ENCODE measurements at regions not wholly inside any gene's neighbourhood (a gene's known extent, or its start where the extent isn't known, plus 50 kb on each side); places are given as distances from the start of the nearest gene placed in this dataset.

DNA sequence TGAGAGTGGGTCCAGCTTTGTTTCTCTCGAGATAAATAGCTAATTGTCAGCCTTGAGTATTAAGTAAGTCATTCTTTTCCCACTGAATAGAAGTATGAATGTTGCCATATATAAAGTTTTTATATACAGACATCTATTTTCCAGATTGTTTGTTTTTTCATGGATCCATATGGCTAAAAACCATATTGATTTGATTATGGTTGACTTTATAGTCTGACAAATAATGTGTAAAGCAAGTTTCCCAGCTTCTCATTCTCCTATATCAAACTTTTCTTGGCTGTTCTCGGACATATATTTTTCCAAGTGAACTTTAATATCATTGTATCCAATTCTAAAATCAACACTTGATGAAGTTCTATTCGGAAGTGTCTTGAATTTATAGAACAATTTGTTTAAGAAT lies 352.4 kb upstream of the MEOX2 start:
- no peak overlapping the region for H3K4me3 ChIP-seq (ENCODE audit: insufficient read depth, low read depth, low read length)
- Mint-ChIP-seq H3K9me3 (ENCODE audit: unreplicated experiment) (peaks cover 9% of the 10 kb centered on the region), H3K27me3 (ENCODE audit: low read depth, unreplicated experiment) (no peaks in the 10 kb centered on the region), H3K27ac (ENCODE audit: unreplicated experiment) (no peak overlapping the region), H3K4me1 (ENCODE audit: low read depth, unreplicated experiment) (peaks cover 5% of the 10 kb centered on the region), H3K4me3 (ENCODE audit: unreplicated experiment) (no peak overlapping the region), H3K36me3 (ENCODE audit: low read depth, unreplicated experiment) (no peaks in the 10 kb centered on the region)
- H3K79me2 ChIP-seq (ENCODE audit: insufficient read depth, low read length) = no peaks in the 10 kb centered on the region
- DNase-seq (ENCODE audit: low read depth) = no peak
- H3K4me1 ChIP-seq (ENCODE audit: insufficient read depth, low read length) = no peaks in the 10 kb centered on the region
- no peaks in the 10 kb centered on the region for H3K9me3 ChIP-seq (ENCODE audit: insufficient read depth, low read depth, low read length)
- TF ChIP-seq, protein P1, sequence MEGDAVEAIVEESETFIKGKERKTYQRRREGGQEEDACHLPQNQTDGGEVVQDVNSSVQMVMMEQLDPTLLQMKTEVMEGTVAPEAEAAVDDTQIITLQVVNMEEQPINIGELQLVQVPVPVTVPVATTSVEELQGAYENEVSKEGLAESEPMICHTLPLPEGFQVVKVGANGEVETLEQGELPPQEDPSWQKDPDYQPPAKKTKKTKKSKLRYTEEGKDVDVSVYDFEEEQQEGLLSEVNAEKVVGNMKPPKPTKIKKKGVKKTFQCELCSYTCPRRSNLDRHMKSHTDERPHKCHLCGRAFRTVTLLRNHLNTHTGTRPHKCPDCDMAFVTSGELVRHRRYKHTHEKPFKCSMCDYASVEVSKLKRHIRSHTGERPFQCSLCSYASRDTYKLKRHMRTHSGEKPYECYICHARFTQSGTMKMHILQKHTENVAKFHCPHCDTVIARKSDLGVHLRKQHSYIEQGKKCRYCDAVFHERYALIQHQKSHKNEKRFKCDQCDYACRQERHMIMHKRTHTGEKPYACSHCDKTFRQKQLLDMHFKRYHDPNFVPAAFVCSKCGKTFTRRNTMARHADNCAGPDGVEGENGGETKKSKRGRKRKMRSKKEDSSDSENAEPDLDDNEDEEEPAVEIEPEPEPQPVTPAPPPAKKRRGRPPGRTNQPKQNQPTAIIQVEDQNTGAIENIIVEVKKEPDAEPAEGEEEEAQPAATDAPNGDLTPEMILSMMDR (IDR thresholded peaks at IDR 0.05; ENCODE audit: insufficient read depth, low read depth, low read length) = no peak
- TF ChIP-seq EZH2 (IDR thresholded peaks at IDR 0.05; ENCODE audit: insufficient read depth, low read length) = no peak
- no peaks in the 10 kb centered on the region for H3K36me3 ChIP-seq (ENCODE audit: insufficient read depth, low read length)
- no peak for FAIRE-seq
- H3K27me3 ChIP-seq (ENCODE audit: insufficient read depth, low read length) = no peaks in the 10 kb centered on the region
- no peak overlapping the region for H3K9ac ChIP-seq (ENCODE audit: low read length)
- no peak overlapping the region for H2AFZ ChIP-seq (ENCODE audit: low read depth, low read length)
- H4K20me1 ChIP-seq (ENCODE audit: insufficient read depth, low read length) = no peaks in the 10 kb centered on the region
- H3K4me2 ChIP-seq (ENCODE audit: low read length) = no peak overlapping the region
- no peak overlapping the region for H3K27ac ChIP-seq (ENCODE audit: low read depth, low read length)

GRCh38 chr7:16035392-16035791 lies 348.9 kb upstream of the MEOX2 start:
- H3K9me3 Mint-ChIP-seq (ENCODE audit: unreplicated experiment) = peaks cover 8% of the 10 kb centered on the region
- no peak overlapping the region for H3K27ac Mint-ChIP-seq (ENCODE audit: unreplicated experiment)
- FAIRE-seq (no peak), DNase-seq (ENCODE audit: low read depth) (no peak)
- Histone ChIP-seq H3K4me2 (ENCODE audit: low read length) (no peak overlapping the region), H3K4me1 (ENCODE audit: insufficient read depth, low read length) (no peaks in the 10 kb centered on the region), H2AFZ (ENCODE audit: low read depth, low read length) (no peak overlapping the region), H3K4me3 (ENCODE audit: insufficient read depth, low read depth, low read length) (no peak overlapping the region), H3K9me3 (ENCODE audit: insufficient read depth, low read depth, low read length) (no peaks in the 10 kb centered on the region), H4K20me1 (ENCODE audit: insufficient read depth, low read length) (no peaks in the 10 kb centered on the region), H3K36me3 (ENCODE audit: insufficient read depth, low read length) (no peaks in the 10 kb centered on the region), H3K27ac (ENCODE audit: low read depth, low read length) (no peak overlapping the region), H3K79me2 (ENCODE audit: insufficient read depth, low read length) (no peaks in the 10 kb centered on the region), H3K27me3 (ENCODE audit: insufficient read depth, low read length) (no peaks in the 10 kb centered on the region), H3K9ac (ENCODE audit: low read length) (no peak overlapping the region)
- H3K4me3 Mint-ChIP-seq (ENCODE audit: unreplicated experiment) = no peak overlapping the region
- H3K36me3 Mint-ChIP-seq (ENCODE audit: low read depth, unreplicated experiment) = no peaks in the 10 kb centered on the region
- TF ChIP-seq, protein P1 (IDR thresholded peaks at IDR 0.05; ENCODE audit: insufficient read depth, low read depth, low read length) = no peak
- peaks cover 2% of the 10 kb centered on the region for H3K4me1 Mint-ChIP-seq (ENCODE audit: low read depth, unreplicated experiment)
- H3K27me3 Mint-ChIP-seq (ENCODE audit: low read depth, unreplicated experiment) = no peaks in the 10 kb centered on the region

DNA sequence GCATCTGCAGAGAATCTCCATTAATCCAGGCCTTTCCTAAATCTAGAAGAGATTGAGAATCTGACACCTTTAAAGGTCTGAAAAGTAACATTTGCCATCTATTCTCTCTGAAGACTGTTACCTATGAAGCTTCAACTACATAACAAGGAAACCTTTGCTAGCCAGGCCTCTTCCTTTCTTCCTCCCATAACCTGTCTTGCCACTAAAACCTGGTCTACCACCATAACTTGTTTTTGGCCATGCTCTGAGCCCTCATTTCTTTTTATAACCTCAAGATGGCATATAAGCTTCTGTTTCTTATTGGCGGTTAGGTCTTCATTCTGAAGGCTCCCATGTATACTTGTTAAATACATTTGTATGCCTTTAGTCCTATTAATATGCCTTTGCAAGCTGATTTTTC lies 348.4 kb upstream of the MEOX2 start:
- H3K79me2 ChIP-seq (ENCODE audit: insufficient read depth, low read length) = no peaks in the 10 kb centered on the region
- FAIRE-seq (no peak), DNase-seq (ENCODE audit: low read depth) (no peak)
- no peak overlapping the region for H3K4me3 ChIP-seq (ENCODE audit: insufficient read depth, low read depth, low read length)
- no peaks in the 10 kb centered on the region for H3K27me3 ChIP-seq (ENCODE audit: insufficient read depth, low read length)
- H3K4me2 ChIP-seq (ENCODE audit: low read length) = no peak overlapping the region
- peaks cover 8% of the 10 kb centered on the region for H3K9me3 Mint-ChIP-seq (ENCODE audit: unreplicated experiment)
- H3K27ac Mint-ChIP-seq (ENCODE audit: unreplicated experiment) = no peak overlapping the region
- H3K27ac ChIP-seq (ENCODE audit: low read depth, low read length) = no peak overlapping the region
- no peaks in the 10 kb centered on the region for H3K36me3 Mint-ChIP-seq (ENCODE audit: low read depth, unreplicated experiment)
- H3K27me3 Mint-ChIP-seq (ENCODE audit: low read depth, unreplicated experiment) = no peaks in the 10 kb centered on the region
- no peak overlapping the region for H3K4me3 Mint-ChIP-seq (ENCODE audit: unreplicated experiment)
- no peak overlapping the region for H3K9ac ChIP-seq (ENCODE audit: low read length)
- H3K36me3 ChIP-seq (ENCODE audit: insufficient read depth, low read length) = no peaks in the 10 kb centered on the region
- H3K4me1 ChIP-seq (ENCODE audit: insufficient read depth, low read length) = no peaks in the 10 kb centered on the region
- no peaks in the 10 kb centered on the region for H4K20me1 ChIP-seq (ENCODE audit: insufficient read depth, low read length)
- H3K9me3 ChIP-seq (ENCODE audit: insufficient read depth, low read depth, low read length) = no peaks in the 10 kb centered on the region
- no peak overlapping the region for H2AFZ ChIP-seq (ENCODE audit: low read depth, low read length)
- TF ChIP-seq, protein P1 (IDR thresholded peaks at IDR 0.05; ENCODE audit: insufficient read depth, low read depth, low read length) = no peak
- TF ChIP-seq EZH2 (IDR thresholded peaks at IDR 0.05; ENCODE audit: insufficient read depth, low read length) = no peak
- no peaks in the 10 kb centered on the region for H3K4me1 Mint-ChIP-seq (ENCODE audit: low read depth, unreplicated experiment)

Measured in astrocyte (in vitro differentiated cells and primary cell).